SK-N-SH treated with all-trans-retinoic acid at 6 μM for 48 hours (cell line): ENCODE measurements at regions not wholly inside any gene's neighbourhood (a gene's known extent, or its start where the extent isn't known, plus 50 kb on each side); places are given as distances from the start of the nearest gene placed in this dataset.

Source experiments
- ATAC-seq: fragments of 200-7000 bp; cut with Tn5 transposase; 3 replicates; pipeline ENCODE4 v1.9.1; 2020; ENCODE audit warnings: mild to moderate bottlenecking, moderate library complexity
- ARNTL ChIP-seq: fragments of 450-650 bp; formaldehyde crosslinking; IDR thresholded peaks from 2 replicates; pipeline ENCODE4 v1.5.0; 2020; ENCODE audit warnings: low read depth, mild to moderate bottlenecking, moderate library complexity, borderline replicate concordance
- BACH2 ChIP-seq: fragments of 250-450 bp; sonication (Bioruptor Pico); IDR thresholded peaks from 2 replicates; pipeline ENCODE4 v1.9.0; 2021; ENCODE audit warnings: mild to moderate bottlenecking, borderline replicate concordance
- CSDC2 ChIP-seq: fragments of 250-450 bp; sonication (Bioruptor Pico); IDR thresholded peaks from 2 replicates; pipeline ENCODE4 v1.5.0; 2020; ENCODE audit warnings: mild to moderate bottlenecking, moderate library complexity
- ESRRG ChIP-seq: fragments of 250-450 bp; sonication (Bioruptor Pico); IDR thresholded peaks from 2 replicates; pipeline ENCODE4 v1.6.1; 2021; ENCODE audit warnings: mild to moderate bottlenecking
- GLIS3 ChIP-seq: fragments of 250-450 bp; sonication (Bioruptor Pico); IDR thresholded peaks from 2 replicates; pipeline ENCODE4 v1.5.0; 2020; ENCODE audit warnings: mild to moderate bottlenecking, moderate library complexity
- ISL1 ChIP-seq: fragments of 250-450 bp; sonication (Bioruptor Pico); IDR thresholded peaks from 2 replicates; pipeline ENCODE4 v2.1.2; 2022; ENCODE audit warnings: mild to moderate bottlenecking, moderate library complexity
- OSR1 ChIP-seq: fragments of 250-450 bp; sonication (Bioruptor Pico); IDR thresholded peaks from 2 replicates; pipeline ENCODE4 v1.8.0; 2022; ENCODE audit warnings: moderate library complexity, mild to moderate bottlenecking, inconsistent platforms
- PPARA ChIP-seq: fragments of 250-450 bp; sonication (Bioruptor Pico); IDR thresholded peaks from 2 replicates; pipeline ENCODE4 v1.5.0; 2020; ENCODE audit warnings: mild to moderate bottlenecking, borderline replicate concordance
- RARB ChIP-seq: fragments of 250-450 bp; sonication (Bioruptor Pico); IDR thresholded peaks from 2 replicates; pipeline ENCODE4 v1.8.0; 2021; ENCODE audit warnings: mild to moderate bottlenecking, moderate library complexity
- SNAI2 ChIP-seq: fragments of 250-450 bp; sonication (Bioruptor Pico); IDR thresholded peaks from 2 replicates; pipeline ENCODE4 v1.5.0; 2020; ENCODE audit warnings: mild to moderate bottlenecking, moderate library complexity
- TCF4 ChIP-seq: fragments of 250-450 bp; sonication (Bioruptor Pico); IDR thresholded peaks from 2 replicates; pipeline ENCODE4 v1.8.0; 2021; ENCODE audit warnings: mild to moderate bottlenecking, moderate library complexity, borderline replicate concordance
- ZC3H10 ChIP-seq: fragments of 250-450 bp; sonication (Bioruptor Pico); IDR thresholded peaks from 2 replicates; pipeline ENCODE4 v1.5.1; 2021; ENCODE audit warnings: mild to moderate bottlenecking, moderate library complexity
- ZFP3 ChIP-seq: fragments of 250-450 bp; sonication (Bioruptor Pico); IDR thresholded peaks from 2 replicates; pipeline ENCODE4 v1.5.0; 2020; ENCODE audit warnings: mild to moderate bottlenecking, moderate library complexity
- ZFP30 ChIP-seq: fragments of 450-650 bp; formaldehyde crosslinking; IDR thresholded peaks from 2 replicates; pipeline ENCODE4 v1.5.0; 2022; ENCODE audit warnings: mild to moderate bottlenecking, moderate library complexity
- ZNF565 ChIP-seq: fragments of 450-650 bp; formaldehyde crosslinking; conservative IDR thresholded peaks from 2 replicates; pipeline ENCODE4 v1.5.0; 2020; ENCODE audit warnings: low read depth, mild to moderate bottlenecking, moderate library complexity
- ZNF70 ChIP-seq: fragments of 450-650 bp; formaldehyde crosslinking; IDR thresholded peaks from 2 replicates; pipeline ENCODE4 v1.5.0; 2020; ENCODE audit warnings: mild to moderate bottlenecking, moderate library complexity
- ZNF8 ChIP-seq: fragments of 450-650 bp; formaldehyde crosslinking; IDR thresholded peaks from 2 replicates; pipeline ENCODE4 v1.5.0; 2020; ENCODE audit warnings: mild to moderate bottlenecking, moderate library complexity
- TF ChIP-seq, protein P1 (sequence below): fragments of 250-450 bp; sonication (Bioruptor Pico); IDR thresholded peaks from 2 replicates; pipeline ENCODE4 v1.5.0; 2020; ENCODE audit warnings: mild to moderate bottlenecking, moderate library complexity
- TF ChIP-seq, protein P2 (sequence below): fragments of 250-450 bp; sonication (Bioruptor Pico); IDR thresholded peaks from 2 replicates; pipeline ENCODE4 v1.8.0; 2020; ENCODE audit warnings: mild to moderate bottlenecking, moderate library complexity, borderline replicate concordance
- TF ChIP-seq, protein P3 (sequence below): fragments of 250-450 bp; sonication (Bioruptor Pico); IDR thresholded peaks from 2 replicates; pipeline ENCODE4 v1.5.1; 2021; ENCODE audit warnings: mild to moderate bottlenecking, moderate library complexity
- TF ChIP-seq, protein P4 (sequence below): fragments of 250-450 bp; sonication (Bioruptor Pico); IDR thresholded peaks from 2 replicates; pipeline ENCODE4 v1.5.1; 2020; ENCODE audit warnings: low read depth, mild to moderate bottlenecking, moderate library complexity
- TF ChIP-seq, protein P5 (sequence below): fragments of 250-450 bp; sonication (Bioruptor Pico); IDR thresholded peaks from 2 replicates; pipeline ENCODE4 v1.8.0; 2021; ENCODE audit warnings: low read depth, mild to moderate bottlenecking, moderate library complexity, borderline replicate concordance

DNA sequence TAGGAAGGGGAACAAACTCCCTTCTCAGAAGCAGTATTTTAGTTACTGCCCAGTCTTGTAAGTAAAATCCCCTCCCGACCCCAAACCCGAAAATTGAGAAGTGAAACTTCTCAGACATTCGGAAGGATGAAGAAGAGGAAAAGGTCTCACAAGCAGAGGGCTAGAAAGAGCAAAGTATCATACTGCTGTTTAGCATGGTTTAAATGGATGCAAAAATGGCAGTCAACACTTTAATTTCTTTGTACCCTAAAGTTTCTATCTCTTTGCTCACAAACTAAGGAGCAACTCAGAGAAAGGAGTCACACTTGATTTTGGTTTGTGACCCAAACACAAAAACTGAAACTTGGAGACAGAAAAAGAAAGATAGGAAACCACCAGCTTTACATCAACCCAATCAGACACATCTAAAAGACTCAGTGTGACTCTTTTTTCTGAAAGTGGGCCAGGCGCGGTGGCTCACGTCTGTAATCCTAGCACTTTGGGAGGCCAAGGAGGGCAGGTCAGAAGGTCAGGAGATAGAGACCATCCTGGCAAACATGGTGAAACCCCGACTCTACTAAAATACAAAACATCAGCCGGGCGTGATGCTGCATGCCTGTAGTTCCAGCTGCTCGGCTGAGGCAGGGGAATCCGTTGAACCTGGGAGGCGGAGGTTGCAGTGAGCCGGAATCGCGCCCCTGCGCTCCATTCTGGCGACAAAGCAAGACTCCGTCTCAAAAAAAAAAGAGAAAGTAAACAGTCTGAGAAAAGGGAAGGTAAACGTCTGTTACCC lies 63.2 kb upstream of the ATP11B start:
- no peak for ATAC-seq
- TF ChIP-seq RARB (CRISPR knock-in tag) (no peak), TCF4 (no peak), ZFP30 (CRISPR knock-in tag) (no peak), PPARA (CRISPR knock-in tag) (no peak), SNAI2 (no peak), ESRRG (CRISPR knock-in tag) (no peak), ZNF8 (CRISPR knock-in tag) (no peak), CSDC2 (CRISPR knock-in tag) (no peak)
- TF ChIP-seq, protein P1, sequence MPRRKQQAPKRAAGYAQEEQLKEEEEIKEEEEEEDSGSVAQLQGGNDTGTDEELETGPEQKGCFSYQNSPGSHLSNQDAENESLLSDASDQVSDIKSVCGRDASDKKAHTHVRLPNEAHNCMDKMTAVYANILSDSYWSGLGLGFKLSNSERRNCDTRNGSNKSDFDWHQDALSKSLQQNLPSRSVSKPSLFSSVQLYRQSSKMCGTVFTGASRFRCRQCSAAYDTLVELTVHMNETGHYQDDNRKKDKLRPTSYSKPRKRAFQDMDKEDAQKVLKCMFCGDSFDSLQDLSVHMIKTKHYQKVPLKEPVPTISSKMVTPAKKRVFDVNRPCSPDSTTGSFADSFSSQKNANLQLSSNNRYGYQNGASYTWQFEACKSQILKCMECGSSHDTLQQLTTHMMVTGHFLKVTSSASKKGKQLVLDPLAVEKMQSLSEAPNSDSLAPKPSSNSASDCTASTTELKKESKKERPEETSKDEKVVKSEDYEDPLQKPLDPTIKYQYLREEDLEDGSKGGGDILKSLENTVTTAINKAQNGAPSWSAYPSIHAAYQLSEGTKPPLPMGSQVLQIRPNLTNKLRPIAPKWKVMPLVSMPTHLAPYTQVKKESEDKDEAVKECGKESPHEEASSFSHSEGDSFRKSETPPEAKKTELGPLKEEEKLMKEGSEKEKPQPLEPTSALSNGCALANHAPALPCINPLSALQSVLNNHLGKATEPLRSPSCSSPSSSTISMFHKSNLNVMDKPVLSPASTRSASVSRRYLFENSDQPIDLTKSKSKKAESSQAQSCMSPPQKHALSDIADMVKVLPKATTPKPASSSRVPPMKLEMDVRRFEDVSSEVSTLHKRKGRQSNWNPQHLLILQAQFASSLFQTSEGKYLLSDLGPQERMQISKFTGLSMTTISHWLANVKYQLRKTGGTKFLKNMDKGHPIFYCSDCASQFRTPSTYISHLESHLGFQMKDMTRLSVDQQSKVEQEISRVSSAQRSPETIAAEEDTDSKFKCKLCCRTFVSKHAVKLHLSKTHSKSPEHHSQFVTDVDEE (CRISPR knock-in tag): no peak

DNA sequence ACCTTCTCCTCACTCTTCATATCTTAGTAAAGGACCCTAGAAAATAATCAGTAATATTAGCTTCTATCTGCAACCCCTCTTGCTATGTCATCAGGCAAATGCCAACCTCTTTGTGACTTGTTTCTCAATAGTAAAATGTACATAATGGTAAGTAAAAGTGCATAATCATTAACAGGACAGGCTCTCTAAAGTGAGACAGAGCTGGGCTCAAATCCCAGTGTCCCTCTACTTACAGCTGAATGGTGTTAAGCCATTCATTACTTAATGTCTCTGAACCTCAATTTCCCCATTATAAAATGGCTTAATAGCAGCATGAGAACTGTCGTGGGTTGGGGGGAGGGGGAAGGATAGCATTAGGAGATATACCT lies 62.6 kb upstream of the ATP11B start:
- no peak for TF ChIP-seq ZNF70 (CRISPR knock-in tag)
- TF ChIP-seq ZC3H10 (CRISPR knock-in tag): no peak
- no peak for TF ChIP-seq ESRRG (CRISPR knock-in tag)
- TF ChIP-seq ISL1 (CRISPR knock-in tag): no peak
- TF ChIP-seq ZFP30 (CRISPR knock-in tag): no peak
- TF ChIP-seq SNAI2: no peak
- TF ChIP-seq BACH2 (CRISPR knock-in tag): no peak
- no peak for TF ChIP-seq ARNTL (CRISPR knock-in tag)
- no peak for TF ChIP-seq ZNF8 (CRISPR knock-in tag)
- TF ChIP-seq PPARA (CRISPR knock-in tag): no peak
- TF ChIP-seq, protein P2, sequence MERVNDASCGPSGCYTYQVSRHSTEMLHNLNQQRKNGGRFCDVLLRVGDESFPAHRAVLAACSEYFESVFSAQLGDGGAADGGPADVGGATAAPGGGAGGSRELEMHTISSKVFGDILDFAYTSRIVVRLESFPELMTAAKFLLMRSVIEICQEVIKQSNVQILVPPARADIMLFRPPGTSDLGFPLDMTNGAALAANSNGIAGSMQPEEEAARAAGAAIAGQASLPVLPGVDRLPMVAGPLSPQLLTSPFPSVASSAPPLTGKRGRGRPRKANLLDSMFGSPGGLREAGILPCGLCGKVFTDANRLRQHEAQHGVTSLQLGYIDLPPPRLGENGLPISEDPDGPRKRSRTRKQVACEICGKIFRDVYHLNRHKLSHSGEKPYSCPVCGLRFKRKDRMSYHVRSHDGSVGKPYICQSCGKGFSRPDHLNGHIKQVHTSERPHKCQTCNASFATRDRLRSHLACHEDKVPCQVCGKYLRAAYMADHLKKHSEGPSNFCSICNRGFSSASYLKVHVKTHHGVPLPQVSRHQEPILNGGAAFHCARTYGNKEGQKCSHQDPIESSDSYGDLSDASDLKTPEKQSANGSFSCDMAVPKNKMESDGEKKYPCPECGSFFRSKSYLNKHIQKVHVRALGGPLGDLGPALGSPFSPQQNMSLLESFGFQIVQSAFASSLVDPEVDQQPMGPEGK: no peak
- TF ChIP-seq, protein P3, sequence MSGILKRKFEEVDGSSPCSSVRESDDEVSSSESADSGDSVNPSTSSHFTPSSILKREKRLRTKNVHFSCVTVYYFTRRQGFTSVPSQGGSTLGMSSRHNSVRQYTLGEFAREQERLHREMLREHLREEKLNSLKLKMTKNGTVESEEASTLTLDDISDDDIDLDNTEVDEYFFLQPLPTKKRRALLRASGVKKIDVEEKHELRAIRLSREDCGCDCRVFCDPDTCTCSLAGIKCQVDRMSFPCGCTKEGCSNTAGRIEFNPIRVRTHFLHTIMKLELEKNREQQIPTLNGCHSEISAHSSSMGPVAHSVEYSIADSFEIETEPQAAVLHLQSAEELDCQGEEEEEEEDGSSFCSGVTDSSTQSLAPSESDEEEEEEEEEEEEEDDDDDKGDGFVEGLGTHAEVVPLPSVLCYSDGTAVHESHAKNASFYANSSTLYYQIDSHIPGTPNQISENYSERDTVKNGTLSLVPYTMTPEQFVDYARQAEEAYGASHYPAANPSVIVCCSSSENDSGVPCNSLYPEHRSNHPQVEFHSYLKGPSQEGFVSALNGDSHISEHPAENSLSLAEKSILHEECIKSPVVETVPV: no peak
- TF ChIP-seq, protein P4, sequence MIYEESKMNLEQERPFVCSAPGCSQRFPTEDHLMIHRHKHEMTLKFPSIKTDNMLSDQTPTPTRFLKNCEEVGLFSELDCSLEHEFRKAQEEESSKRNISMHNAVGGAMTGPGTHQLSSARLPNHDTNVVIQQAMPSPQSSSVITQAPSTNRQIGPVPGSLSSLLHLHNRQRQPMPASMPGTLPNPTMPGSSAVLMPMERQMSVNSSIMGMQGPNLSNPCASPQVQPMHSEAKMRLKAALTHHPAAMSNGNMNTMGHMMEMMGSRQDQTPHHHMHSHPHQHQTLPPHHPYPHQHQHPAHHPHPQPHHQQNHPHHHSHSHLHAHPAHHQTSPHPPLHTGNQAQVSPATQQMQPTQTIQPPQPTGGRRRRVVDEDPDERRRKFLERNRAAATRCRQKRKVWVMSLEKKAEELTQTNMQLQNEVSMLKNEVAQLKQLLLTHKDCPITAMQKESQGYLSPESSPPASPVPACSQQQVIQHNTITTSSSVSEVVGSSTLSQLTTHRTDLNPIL (CRISPR knock-in tag): no peak
- TF ChIP-seq CSDC2 (CRISPR knock-in tag): no peak
- TF ChIP-seq GLIS3 (CRISPR knock-in tag): no peak
- TF ChIP-seq OSR1 (CRISPR knock-in tag): no peak
- no peak for TF ChIP-seq RARB (CRISPR knock-in tag)
- TF ChIP-seq ZFP3 (CRISPR knock-in tag): no peak
- TF ChIP-seq TCF4: no peak
- no peak for TF ChIP-seq ZNF565 (CRISPR knock-in tag)
- no peak for ATAC-seq

DNA sequence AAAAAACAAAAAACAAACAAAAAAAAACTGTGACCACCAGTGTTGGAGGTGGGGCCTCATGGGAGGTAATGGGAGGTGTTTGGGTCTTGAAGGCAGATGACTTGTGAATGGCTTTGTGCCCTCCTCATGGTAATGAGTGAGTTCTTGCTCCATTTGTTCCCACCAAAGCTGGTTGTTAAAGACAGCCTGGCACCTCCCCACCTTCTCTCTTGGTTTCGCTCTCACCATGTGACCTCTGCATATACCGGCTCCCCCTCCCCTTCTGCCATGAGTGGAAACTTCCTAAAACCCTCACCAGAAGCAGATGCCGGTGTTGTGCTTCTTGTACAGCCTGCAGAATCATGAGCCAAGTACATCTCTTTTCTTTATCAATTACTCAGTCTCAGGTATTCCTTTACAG lies 61.5 kb upstream of the ATP11B start:
- TF ChIP-seq SNAI2: no peak
- TF ChIP-seq, protein P5, sequence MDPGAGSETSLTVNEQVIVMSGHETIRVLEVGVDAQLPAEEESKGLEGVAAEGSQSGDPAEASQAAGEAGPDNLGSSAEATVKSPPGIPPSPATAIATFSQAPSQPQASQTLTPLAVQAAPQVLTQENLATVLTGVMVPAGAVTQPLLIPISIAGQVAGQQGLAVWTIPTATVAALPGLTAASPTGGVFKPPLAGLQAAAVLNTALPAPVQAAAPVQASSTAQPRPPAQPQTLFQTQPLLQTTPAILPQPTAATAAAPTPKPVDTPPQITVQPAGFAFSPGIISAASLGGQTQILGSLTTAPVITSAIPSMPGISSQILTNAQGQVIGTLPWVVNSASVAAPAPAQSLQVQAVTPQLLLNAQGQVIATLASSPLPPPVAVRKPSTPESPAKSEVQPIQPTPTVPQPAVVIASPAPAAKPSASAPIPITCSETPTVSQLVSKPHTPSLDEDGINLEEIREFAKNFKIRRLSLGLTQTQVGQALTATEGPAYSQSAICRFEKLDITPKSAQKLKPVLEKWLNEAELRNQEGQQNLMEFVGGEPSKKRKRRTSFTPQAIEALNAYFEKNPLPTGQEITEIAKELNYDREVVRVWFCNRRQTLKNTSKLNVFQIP (CRISPR knock-in tag): no peak

More for the DNA sequence above, 61.5 kb upstream of the ATP11B start:
- no peak for ATAC-seq
